ENCODE measurements at regions not wholly inside any gene's neighbourhood (a gene's known extent, or its start where the extent isn't known, plus 50 kb on each side); places are given as distances from the start of the nearest gene placed in this dataset.
A peak's percentile ranks its signal among the peaks of the same experiment; 100 is the strongest.

- no peak for ATAC-seq
- no TSS peak for BruUV-seq (replicated peaks)
Observed at GRCh38 chrX:45845142-45845541, 644.5 kb upstream of the DIPK2B start.

GRCh38 chrX:45843518-45843917 is 642.8 kb upstream of the DIPK2B start:
- no peaks in the 10 kb centered on the region; the same call in 1 of the 2 replicates for H3K4me1 ChIP-seq (ENCODE audit: control insufficient read depth, insufficient read depth, low read length)
- no peak overlapping the region for H3K4me3 ChIP-seq (ENCODE audit: low read depth in 2 of 2, low read length in 2 of 2)
- BruUV-seq (replicated peaks) = no TSS peak
- H3K36me3 ChIP-seq (ENCODE audit: control insufficient read depth, insufficient read depth, low read length) = no peaks in the 10 kb centered on the region; the same call in 1 of the 2 replicates
- no peak for DNase-seq (ENCODE audit: low read depth, low spot score)
- ChIA-PET POLR2A (no interaction called here), CTCF (no interaction called here)
- TF ChIP-seq CTCF (IDR thresholded peaks at IDR 0.05) (peak; percentile 29; the same call in 1 of the 2 replicates), SIN3A (IDR thresholded peaks at IDR 0.05; ENCODE audit: borderline replicate concordance, insufficient read depth, low read depth, low read length) (no peak)
- H3K27me3 ChIP-seq (ENCODE audit: control insufficient read depth, insufficient read depth, low read length) = no peaks in the 10 kb centered on the region
- in situ Hi-C loops (cut with HindIII; ENCODE audit: low pct_unique_long_range_greater_than_20kb, low sequenced_read_pairs) (no loop called here), intact Hi-C loops (cut with micrococcal nuclease; ENCODE audit: unreplicated experiment) (loop anchor here (5.0 kb wide), 1 partner anchor 331 kb away; no protein-coding TSS in a partner anchor)
- H3K9me3 ChIP-seq (ENCODE audit: control insufficient read depth, insufficient read depth, low read depth, low read length) = no peaks in the 10 kb centered on the region
- H3K27ac ChIP-seq (ENCODE audit: low read length) = no peak overlapping the region
- no peak for ATAC-seq

More at GRCh38 chrX:45845142-45845541, 644.5 kb upstream of the DIPK2B start:
- ChIA-PET CTCF (no interaction called here), POLR2A (no interaction called here)
- intact Hi-C loops (cut with micrococcal nuclease; ENCODE audit: unreplicated experiment) (no loop called here), in situ Hi-C loops (cut with HindIII; ENCODE audit: low pct_unique_long_range_greater_than_20kb, low sequenced_read_pairs) (no loop called here)
- Histone ChIP-seq H3K4me3 (ENCODE audit: low read depth in 2 of 2, low read length in 2 of 2) (no peak overlapping the region), H3K9me3 (ENCODE audit: control insufficient read depth, insufficient read depth, low read depth, low read length) (no peaks in the 10 kb centered on the region), H3K36me3 (ENCODE audit: control insufficient read depth, insufficient read depth, low read length) (no peaks in the 10 kb centered on the region; the same call in 1 of the 2 replicates), H3K27ac (ENCODE audit: low read length) (no peak overlapping the region), H3K27me3 (ENCODE audit: control insufficient read depth, insufficient read depth, low read length) (no peaks in the 10 kb centered on the region), H3K4me1 (ENCODE audit: control insufficient read depth, insufficient read depth, low read length) (no peaks in the 10 kb centered on the region; the same call in 1 of the 2 replicates)
- TF ChIP-seq REST (IDR thresholded peaks at IDR 0.05; ENCODE audit: insufficient read depth in 1 of 2, low read depth in 2 of 2, low read length in 1 of 2) (no peak), POLR2AphosphoS5 (IDR thresholded peaks at IDR 0.05; ENCODE audit: low read depth, low read length) (no peak), CTCF (IDR thresholded peaks at IDR 0.05) (no peak), TCF7L2 (IDR thresholded peaks at IDR 0.05; ENCODE audit: low read depth, low read length) (no peak), SIN3A (IDR thresholded peaks at IDR 0.05; ENCODE audit: borderline replicate concordance, insufficient read depth, low read depth, low read length) (no peak)
- DNase-seq (ENCODE audit: low read depth, low spot score) = no peak

All from Panc1 (cell line).